Left renal pelvis (tissue), 4 donors: ENCODE measurements at regions not wholly inside any gene's neighbourhood (a gene's known extent, or its start where the extent isn't known, plus 50 kb on each side); places are given as distances from the start of the nearest gene placed in this dataset.

Experiments used
- DNase-seq, 4 donors: peaks; one replicate each; pipeline ENCODE4 v3.0.0-alpha.2; 2013; ENCODE audit warnings: low read depth in 4 of 4, low spot score in 3 of 4

DNA sequence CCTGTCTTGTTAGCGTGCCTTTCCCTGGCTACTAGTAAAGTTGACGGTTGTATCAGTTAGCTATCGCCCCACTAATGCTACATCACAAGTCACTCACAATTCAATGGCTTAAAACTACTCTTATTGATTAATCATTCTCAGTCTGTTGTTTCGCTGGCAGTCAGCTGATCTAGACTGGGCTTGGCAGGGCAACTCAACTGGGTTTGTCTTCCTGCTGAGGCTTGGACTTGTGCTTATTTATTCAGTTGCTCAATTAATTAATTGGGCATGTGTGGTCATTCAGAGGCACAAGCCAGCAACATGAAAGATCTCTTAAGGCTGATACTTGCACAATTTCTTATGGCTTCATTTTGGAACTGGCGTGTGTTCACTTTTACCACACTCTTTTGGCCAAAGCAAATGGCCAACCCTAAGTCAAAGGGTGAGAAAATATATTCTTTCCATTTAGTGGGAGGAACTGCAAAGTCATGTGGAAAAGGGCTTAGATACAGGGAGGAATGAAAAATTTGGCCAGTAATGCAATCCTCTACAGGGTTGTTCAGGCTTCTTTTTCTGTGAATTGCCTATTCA is 333.5 kb downstream of the GPR37 start:
- no peak for DNase-seq

DNA sequence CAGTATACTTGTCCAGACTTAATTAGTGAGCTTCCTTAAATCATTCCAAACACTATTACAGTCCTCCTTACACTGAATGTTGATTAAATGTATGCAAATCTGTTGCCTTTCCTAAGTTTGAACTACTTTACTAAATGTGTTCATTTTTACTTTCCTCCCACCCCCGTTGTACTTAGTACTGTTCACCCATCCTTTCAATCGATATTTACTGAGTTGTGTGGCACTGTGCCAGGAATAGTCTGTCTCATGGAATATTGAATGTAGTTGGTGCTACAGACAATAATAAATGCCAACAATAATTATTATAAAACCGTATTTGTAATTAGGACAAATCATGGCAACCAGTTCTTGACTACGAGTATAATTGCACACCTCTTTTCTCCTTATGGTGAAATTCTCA is 335.7 kb downstream of the GPR37 start:
- DNase-seq = no peak

DNA sequence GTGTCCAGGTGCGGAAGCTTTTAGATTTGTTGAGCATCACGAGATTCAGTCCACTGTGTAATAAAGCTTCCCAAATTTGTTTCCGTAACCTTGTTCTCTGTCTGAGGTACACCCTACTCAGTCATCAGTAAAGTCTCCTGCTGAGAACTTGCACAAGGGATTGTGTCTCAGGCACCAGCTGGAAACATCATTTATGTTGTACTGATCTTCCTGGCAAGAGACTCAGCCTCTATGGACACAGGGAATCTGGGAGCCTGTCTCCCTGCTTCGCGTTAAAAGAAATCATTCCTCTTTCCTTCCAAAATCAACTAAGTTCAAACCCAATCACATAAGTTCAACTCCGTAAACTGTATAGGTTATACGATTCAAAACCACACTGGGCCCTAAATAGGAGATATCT is 336.8 kb downstream of the GPR37 start:
- DNase-seq = no peak

DNA sequence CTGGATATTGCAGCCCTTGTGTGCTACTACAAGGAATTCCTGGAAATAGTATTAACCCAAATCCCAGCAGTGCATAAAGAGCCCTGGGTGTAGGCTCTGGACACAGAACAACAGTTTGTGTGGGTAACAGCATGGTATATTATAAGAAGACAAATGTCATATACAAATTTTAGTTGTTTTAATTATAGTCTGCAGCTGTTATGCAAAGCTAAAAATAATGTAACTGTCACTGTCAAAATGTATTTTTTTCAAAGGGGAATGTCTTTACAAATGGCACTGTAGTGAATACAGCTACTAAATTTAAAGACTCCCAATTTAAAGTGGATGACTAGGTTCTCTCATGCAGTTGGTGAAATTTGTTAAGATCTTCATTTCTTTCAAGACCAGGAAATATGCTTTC is 339.0 kb downstream of the GPR37 start:
- DNase-seq = no peak

DNA sequence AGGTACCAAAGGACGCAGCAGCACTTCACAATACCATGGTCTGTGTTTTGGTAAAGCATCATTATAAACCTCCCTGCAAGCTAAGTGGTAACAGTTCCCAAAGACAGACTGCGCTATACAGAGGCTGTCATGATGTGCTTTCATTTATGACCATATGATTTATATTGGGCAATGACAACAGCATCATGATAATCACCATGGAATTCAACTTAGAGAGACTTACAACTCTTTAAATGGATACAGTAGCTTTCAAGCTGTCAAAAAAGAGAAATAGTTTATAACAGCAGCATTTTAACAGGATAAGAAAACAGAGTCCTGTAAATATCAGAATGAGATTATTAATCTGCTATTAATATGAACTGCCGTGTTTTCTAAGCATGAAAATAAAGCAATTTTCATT is 341.7 kb downstream of the GPR37 start:
- DNase-seq = no peak

DNA sequence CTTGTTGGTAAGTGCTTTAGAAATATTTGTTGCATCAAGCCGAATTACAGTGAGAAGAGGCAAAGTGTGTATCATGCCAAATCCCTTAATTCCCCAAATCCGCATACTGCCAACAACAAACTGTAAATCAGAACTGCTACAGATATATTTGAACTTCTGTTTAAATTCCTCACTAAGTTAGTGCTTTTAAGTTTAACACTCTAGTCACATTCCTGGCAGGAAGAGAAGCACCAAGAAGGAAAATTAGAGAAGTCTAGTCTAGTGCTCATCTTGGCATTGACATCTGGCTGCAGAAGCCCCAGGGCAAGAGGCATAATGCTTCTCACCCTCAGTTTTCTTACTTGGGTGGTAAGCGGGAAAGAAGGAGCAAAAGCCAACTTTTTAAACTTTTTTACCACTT is 343.5 kb downstream of the GPR37 start:
- no peak for DNase-seq

DNA sequence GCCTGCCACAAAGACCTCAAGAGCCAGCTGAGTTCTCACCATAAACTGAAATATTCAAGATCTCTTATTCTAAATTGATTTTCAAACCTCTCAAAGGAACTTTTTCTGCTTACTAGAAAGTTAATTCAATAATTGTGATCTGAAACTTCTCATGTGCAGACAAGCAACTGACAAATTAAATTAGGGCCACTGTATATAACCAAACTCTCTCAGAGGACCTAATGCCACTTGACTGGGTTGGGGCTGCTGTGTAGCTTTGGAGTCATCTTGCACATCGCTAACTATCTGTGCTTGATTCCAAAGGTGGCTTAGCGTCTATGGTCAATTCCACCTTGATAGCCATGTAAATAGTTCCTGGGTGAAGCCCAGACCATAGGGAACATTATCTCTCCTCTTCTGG is 345.2 kb downstream of the GPR37 start:
- DNase-seq = no peak

DNA sequence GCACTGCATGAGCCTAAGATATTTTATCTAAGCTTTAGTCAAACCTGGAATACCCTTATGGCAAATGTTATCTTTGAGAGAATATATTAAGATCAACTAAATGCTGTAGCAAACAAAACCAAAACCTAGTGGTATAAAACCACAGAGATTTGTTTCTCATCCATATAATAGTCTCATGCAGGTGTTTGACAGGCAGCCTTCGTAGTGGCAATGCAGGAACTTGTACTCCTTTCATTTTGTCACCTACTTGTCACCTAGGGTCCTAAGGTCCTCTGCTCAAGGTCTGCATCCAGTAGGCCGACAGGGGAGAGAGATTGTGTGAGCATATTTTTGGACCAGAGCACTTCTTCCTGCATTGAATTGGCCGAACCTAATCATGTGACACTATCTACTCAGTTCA is 352.6 kb downstream of the GPR37 start:
- DNase-seq = no peak

DNA sequence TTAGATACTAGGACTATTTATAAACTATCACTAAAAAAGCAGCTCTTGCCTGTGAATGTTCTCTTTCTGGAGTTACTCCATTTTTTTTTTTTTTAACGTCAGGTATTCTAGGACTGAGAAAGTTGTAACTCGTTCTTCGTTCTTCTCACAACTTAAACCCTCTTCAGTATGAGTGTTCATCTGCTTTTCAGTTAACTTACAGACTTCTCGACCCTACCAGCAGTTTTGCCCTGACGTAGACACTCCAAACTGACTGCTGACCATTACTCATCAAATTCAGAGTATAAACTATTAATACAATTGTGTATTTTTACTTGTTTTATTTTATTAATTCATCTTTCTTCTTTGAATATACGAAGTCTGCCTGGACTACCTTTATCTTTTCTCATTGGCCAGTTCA is 353.1 kb downstream of the GPR37 start:
- DNase-seq = no peak

DNA sequence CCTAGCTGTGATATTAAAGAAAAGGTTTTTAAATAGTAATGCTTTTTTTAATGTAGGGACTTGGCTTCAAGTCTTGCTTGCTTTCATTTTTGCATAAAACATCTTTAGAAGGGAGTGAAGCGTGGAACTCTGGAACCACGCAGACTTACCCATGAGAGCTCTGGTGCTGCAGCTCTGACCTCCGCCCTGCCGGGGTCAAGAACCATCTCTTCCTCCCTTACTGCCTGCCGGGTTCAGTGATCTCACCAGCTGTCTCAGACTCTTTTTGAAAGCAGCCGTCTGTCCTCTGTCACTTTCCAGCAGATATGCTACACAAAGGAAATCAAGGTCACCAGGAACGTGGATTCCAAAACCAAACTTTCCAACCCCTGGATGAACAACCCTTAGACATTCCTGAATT is 353.8 kb downstream of the GPR37 start:
- DNase-seq = no peak

DNA sequence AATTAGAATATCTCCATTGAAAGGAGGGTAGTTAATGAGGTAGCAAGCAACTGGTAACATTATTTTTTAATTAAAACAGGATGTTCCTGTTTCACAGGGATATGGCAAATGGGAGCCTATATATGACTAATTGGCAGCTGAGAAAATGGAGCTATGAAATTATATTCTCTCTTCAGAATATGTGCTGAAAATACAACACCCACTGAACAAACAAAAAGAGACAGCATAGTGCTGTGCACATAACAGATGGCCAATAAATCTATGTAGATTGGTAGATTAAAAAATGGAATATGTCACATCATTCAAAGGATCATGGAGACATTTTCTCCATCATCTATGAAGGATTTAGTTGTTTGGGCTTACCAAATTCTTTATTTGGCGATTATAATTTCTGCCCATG is 362.0 kb downstream of the GPR37 start:
- no peak for DNase-seq

DNA sequence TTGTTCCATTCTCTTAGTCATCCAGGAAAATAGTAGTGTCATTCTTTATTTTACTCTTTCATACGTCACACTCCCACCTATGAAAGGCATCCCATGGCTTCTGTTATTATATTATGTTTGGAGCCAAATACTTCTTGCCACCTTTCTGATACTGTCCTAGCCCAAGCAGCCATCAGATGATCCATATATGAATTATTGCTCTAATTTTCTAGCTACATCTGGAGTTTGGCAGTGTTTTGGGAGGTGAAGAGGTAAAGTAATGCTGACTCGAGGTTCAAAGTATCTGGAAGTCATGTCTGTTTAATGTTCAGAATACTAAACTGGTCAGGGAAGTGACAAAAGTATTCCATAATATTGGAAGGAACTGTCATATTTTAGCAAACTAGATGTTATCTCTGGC is 362.5 kb downstream of the GPR37 start:
- DNase-seq = no peak

DNA sequence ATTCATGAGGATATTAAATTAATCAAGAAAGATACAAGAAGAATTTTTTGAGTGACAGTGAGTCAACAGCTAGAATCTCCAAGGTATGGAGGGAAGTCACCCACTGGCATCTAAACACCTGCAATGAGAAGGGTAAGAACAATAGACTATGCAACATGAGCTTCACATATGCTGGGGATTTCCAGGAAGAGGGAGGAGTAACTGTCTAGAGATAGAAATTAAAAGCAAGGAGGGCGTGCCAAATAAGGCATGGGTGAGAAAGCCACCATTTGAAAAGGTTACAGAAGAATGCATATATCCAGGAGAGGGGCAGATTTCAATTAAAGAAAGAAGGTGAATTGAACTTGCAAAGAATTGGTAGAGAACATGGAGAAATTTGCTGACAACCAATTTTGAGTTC is 365.7 kb downstream of the GPR37 start:
- no peak for DNase-seq

DNA sequence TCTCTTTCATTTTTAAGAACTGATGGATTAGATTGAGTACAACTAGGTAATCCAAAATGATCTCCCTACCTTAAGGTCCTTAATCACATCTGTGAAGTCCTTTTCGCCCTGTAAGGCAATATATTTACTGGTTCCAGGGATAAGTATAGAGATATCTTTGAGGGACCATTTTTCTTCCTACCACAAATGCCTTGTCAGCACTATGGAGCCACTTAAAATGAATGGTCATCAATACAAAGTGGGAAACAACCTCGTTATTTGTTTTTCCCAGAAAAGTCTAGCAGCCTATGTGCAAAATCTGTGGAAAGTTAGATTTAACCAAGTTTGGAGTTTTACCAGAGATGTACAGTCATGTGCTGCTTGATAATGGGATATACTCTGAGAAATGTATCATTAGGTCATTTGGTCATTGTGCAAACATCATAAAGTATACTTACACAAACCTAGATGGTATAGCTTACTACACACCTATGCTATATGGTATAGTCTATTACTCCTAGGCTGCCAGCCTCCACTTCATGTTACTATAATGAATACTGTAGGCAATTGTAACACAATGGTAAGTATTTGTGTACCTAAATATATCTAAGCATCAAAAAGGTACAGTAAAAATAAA is 366.2 kb upstream of the TMEM229A start:
- no peak for DNase-seq

DNA sequence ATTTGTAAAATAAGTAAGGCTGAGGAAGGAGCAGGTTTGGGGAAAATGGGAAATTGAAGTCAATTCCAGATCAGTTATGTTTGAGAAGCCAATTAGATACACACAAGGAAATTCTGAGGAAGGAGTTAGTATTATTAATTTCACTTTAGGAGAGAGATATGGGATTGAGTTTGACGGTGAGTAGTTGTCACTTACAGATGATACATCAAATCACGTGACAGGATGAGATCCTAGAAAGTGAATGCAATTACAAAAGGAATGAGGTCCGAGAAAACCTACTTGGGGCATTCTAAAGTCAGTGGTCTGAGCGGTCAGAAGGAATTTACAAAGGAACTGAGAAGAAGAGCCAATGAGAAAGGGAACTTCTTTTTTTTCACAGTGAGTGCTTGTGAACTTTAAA is 364.3 kb upstream of the TMEM229A start:
- DNase-seq = no peak

DNA sequence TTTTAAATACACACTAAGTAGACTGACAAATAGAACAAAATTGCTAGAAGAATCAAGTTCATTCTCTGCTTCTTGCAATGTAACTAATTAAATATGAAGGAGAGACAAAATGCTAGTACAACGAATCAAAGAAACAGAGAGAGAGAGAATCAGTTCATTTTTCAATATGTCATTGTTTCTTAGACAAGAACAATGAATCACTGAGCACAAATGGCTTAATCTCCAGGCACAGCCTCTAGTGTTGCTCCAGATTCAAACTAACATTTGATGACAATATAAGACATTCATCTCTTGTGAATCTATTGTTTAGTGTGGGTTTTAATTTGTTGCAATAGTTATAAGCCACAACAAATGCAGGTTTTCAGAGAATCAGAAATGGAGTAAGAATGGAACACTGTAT is 357.4 kb upstream of the TMEM229A start:
- DNase-seq = no peak

DNA sequence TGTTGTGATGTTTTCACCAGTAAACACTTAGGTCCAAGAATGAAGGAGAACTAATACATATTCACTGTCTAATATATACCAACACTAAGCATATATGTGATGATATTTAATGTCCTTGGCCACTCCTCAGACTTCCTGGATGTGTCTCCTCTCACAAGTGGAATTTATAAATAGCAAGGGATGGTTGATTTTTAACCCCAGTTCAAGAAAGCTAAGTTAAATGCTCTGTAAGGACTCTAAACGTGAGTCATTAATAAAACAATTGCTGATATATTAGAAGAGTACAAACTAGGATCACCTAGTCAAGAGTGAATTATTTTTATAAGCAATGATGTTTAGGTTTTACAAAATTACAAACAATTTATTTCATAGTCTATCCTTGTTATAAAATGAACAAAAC is 355.9 kb upstream of the TMEM229A start:
- no peak for DNase-seq

DNA sequence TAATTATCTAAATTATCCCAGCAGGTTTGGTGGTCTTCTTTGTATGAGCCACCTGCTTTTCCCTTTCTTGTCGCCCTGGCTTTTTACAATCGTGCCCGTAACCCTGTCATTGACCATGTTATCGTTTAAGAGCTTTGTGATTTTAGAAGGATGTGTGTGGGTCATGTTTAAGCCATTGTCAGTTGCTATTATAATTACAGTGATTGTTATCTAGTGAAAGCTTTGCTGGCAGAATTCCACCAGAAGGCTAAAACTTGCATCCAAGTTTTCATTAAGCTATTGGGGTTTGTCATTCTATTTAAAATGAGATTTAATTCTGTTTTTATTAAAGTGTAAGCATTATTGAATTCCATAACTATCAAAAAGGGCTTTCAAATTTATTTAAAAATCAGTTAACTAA is 354.2 kb upstream of the TMEM229A start:
- no peak for DNase-seq

DNA sequence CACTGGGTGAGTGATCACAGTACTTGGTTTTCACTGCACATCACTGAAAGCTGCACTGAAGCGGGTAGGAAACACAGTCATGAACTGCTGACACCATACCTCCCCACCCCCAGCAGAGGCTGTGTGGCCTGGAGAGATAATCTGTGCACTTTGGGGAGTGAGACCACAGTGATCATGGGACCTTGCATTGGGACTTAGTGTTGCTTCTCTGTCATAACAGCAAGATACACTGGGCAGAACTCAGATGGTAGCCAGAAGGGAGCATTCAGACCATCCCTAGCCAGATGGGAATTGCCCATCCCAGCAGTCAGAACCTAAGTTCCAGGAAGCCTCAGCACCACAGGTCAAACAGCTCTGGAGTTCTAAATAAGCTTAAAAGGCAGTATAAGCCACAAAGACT is 346.4 kb upstream of the TMEM229A start:
- no peak for DNase-seq

DNA sequence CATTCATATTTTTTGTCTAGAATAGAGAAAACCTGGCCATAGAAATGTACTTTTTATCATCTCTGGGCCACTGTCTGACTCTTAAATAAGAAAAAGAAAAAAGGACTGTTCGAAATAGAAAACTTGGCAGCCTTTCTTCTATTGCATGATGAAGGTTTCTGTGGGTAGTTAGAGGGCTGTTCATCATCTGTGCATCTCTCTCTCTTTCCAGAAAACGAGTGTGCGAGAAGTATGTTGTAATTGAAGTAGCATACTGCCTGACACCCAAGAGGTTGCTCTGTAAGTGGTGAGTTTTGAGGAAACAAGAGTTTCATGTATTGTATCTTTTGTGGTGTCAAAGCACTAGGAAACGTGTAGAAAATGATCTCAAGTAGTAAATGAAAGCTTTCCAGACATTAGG is 343.2 kb upstream of the TMEM229A start:
- no peak for DNase-seq

DNA sequence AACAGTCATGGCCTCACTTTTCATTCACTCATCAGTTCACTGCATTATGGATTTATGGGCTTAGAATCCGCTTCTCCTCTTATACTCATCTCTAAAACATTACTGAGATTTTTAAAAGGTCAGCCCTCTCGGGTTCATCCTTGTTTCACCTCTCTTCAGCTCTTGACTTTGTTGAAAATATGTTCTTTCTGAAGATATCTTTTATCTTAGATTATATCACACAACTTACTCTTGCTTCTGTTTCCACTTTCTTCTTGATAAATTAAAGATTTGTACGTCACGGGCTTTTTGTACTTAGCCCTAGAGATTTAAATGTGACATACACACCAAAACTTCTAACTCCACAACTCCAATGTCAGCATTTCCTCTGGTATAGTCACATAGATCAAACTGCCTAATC is 342.5 kb upstream of the TMEM229A start:
- DNase-seq = no peak

DNA sequence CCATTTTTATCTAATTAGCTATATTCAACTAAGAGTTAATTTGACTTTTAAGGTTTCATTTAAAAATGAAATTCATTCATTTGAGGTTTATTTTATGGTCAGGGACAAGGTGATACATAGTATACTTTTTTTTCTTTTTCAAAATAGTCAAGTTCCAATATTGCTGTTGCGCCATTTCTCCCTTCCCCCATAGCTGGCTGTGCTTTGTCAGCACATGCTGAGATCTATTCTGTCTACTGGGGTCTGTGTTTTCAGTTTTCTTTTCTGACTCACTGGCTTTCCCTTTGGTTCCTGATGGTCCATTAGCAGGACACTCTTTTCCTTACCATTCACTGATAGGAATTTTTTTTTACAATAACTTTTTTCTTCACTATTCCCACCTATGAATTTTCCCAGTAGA is 336.4 kb upstream of the TMEM229A start:
- DNase-seq = no peak

DNA sequence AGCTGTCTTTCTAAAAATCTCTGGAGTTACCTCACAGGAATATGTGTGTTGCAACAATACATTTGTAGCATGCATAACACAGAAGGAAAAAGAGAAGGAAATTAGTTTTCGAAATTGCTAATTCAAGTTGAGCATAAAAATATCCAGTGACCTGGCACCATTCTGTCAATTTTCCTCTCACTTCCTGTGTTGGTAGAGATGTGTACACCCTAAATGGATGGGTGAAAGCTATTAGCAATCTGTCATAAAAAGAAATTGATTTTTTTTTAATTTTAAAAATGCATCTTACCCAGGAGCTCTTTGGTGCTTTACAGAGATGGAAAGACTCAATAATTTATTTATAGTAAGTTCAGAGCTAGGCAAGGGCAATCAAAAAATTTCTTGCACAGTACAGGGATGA is 333.3 kb upstream of the TMEM229A start:
- DNase-seq = no peak
